ENCODE measurements at regions not wholly inside any gene's neighbourhood (a gene's known extent, or its start where the extent isn't known, plus 50 kb on each side); places are given as distances from the start of the nearest gene placed in this dataset.
A peak's percentile ranks its signal among the peaks of the same experiment; 100 is the strongest.

DNA sequence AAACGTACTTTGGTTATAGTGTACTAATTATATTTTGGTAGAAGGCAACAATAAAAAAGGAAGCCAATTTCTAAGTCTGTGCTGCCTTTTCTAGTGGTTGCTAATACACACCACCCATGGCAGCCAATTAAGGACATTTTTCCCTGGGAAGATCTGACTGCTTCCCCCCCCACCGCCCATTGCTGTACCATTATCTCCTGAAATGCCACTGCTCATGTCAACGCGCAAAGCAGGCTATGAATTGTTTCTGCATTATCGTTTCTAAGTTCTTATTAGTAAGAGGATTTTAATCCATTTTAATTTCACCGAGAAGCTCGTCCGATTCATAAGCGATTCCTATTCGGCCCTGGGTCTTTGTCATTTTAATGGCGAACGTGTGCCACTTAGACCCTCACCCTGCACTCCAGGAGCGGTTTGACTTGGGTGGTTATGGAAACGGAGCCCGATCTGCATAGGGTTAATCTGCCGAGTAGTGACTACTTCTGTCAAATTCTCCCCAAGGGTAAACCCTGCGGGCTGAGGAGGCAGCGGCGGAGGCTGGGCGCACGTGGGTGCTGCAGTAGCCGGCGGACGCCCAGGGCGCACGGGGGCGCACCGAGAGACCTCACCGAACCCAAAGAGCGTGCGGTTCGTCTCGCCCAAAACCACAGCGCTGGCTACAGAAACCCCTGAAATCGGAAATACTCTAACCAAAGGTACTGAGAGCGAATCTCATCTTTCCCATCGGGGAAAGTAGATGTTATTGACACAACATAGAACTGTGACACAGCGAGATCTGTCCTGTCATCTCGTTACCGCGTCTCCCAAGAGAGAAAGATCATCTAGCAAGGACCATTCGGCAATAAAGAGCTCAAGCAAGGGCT is 55.8 kb upstream of the SHC3 start:
- peak in 1 of 2 experiments; percentile 6 for DNase-seq

DNA sequence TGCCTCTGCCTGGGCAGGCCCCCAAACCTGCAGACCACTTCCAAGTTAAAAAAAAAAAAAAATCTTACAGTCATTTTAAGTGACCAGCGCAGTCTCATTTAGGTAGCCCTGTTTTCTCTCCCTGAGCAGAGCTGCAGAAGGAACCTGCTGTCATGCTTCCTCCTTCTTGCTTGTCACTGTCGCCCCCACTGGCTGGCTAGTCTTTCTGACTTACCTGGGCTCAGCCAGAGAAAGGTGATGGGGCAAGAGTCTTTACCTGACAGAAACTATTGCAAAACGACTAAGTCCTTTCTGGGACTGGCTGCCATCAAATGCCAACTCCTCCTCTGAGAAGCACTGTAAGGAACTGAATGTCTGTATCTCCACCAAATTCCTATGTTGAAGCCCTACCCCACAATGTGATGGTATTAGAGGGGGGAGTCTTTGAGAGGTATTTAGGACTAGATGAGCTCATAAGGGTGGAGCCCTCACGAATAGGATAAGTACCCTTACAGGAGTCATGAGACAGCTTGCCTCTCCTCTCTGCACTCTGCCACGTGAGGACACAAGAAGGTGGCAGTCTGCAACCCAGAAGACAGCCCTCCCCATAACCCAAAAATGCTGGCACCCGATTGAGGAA is 58.4 kb upstream of the SHC3 start:
- no peak for DNase-seq

DNA sequence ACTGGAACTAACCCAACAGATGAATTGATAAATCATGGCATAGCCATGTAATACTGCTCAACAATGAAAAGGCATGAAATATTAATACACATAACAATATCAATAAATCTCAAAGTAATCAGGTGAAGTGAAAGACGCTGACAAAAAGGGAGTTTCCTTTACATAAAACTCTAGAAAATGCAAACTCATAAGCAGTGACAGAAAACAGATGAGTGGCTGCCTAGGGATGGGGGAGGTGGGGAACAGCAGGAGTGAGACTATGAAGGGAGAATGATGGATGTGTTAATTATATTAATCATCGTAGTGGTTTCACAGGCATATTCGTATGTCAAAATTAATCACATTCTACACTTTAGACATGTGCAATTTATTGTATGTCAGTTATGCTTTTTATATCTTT is 59.8 kb upstream of the SHC3 start:
- DNase-seq: no peak

DNA sequence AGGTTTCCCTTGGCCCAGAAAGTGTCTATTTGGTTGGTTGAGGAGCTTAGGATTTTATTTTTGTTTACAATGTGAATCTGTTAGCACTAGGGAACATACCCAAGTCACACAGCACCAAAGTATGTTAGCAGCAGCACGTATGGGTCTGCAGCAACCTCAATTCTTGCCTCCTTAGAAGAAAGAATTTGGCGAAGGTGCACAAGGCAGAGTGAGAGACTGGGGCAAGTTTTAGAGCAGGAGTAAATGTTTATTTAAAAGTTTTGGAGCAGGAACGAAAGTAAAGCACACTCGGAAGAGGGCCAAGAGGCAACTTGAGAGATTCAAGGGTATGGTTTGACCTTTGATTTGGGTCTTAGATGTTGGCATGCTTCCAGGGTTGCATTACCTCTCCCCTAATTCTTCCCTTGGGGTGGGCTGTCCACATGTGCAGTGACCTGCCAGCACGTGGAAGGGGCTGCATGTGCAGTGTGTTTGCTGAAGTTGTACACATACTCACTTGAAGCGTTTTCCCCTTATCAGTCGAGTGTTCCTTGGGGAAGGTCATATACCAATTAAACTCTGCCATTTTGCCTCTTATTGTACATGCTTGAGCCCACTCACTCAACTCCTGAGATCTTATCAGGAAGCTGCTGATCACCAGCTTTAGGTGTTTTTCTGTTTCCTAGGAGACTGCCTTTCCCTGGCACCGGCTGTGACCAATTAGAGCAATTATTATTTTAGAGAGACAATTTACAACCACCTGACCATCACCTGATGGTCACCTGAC is 64.9 kb upstream of the SHC3 start:
- no peak for DNase-seq

DNA sequence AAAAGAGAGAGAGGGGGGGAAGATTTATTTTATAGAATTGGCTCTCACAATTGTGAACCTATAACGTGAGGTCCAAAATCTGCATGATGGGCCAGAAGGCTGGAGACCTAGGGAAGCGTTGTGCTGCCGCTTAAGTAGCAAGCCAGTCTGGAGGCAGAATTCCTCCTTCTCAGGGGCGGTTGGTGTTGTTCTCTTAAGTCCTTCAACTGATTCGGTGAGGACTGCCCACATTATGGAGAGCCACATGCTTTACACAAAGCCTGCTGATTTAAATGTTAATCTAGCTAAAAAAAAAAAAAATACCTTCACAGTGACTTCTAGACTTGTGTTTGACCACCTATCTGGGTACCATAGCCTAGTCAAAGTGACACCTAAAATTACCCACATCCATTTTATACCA is 64.2 kb upstream of the CKS2 start:
- no peak for DNase-seq

DNA sequence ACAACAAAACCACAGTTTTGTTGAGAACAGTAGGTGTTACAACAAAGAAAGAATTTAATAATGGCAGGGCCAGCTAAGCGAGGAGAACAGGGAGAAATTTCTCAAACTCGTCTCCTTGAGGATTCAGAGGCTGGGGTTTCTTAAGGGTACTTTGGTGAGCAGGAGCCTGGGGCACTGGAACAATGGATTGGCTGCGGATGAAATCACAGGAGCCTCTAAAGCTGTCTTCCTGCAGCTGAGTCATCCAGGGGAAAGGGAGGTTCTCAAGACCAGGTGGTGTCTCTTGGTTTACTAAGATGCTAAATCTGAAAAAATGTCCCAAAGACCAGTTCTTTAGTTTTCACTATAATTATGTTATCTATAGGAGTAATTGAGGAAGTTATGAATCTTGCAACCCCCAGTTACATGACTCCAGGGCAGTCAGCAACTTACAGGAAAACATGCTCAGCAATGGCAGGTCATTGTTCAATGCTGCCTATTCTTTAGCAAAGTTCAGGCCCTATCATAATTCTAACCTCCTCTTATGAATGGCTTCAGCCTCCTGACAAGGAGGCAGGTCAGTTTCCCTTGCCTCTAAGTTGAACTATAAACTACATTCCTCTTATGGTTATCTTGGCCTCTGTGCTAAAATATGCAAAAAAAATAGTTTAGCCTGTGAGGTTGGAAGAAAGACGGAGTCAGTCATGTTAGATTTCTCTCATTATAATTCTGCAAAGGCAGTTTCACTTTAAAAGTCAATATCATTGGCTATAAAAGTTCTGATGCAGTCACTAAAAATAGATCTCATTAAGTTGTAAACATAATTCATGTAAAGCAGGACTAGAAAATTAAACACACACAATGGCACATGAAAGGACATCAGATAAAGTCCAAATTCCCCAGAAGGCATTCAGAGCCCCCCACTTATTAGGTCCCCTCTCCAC is 63.3 kb upstream of the CKS2 start:
- no peak for DNase-seq

DNA sequence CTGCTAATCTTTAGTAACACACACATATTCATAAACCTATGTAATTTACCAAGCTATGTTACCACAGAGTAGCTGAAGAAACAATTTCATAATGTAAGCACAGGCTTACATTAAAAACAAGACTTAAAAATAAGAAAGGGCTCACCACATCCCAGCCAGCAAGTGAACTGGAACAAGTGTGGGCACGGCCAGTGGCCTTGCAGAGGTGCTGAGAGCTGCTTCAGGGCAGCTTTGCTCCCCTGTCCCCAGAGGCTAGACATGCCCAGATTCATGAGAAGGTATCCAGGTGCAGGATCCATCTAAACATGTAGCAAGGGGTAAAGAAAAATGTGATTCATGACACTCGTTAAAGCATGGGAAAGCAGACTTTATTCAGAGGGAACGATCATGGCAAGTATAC is 62.0 kb upstream of the CKS2 start:
- no peak for DNase-seq

DNA sequence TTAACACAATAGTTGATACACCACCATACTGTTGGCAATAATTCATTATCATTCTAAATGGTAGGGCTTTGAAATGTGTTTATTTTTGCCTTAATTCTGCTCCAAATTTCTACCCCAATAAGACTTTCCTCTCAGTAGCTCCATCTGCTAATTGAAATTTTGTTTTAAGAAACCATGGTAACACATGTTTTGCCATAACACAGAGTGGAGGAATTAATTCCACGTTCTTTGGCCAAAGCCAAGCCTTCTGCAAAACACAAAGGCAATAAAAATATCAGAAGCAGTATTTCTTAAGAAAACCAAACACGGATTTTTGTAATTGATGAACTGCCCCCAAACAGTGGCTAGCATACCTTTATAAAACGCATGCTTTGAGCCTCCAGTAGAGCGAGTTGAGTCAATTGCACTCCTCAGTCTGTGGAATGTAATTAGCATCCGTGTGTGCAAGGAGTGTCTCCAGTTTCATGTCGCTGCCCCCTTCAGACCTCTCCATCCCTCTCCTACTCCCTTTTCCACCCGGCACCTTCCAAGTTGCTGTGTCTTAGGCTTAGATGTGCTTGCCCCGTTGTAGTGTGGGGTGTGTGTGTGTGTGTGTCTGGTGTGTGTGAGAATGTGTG is 58.2 kb upstream of the CKS2 start:
- DNase-seq: no peak

DNA sequence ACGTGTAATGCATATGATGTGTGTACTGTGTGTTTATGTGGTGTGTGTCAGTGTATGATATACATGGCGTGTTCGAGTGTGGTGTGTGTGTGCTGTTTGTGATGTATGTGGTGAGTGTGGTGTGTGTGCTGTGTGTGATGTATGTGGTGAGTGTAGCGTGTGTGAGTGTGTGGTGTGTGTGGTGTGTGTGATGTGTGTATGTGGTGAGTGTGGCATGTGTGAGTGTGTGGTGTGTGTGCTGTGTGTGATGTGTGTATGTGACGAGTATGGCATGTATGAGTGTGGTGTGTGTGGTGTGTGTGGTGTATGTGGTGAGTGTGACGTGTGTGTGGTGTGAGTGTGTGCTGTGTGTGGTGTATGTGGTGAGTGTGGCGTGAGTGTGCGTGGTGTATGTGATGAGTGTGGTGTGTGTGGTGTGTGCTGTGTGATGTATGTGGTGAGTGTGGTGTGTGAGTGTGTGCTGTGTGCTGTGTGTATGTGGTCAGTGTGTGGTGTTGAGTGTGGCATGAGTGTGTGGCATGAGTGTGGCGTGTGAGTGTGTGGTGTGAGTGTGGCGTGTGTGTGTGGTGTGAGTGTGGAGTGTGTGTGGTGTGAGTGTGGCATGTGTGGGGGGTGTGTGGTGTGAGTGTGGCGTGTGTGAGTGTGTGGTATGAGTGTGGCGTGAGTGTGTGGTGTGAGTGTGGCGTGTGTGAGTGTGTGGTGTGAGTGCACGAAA is 56.8 kb upstream of the CKS2 start:
- DNase-seq: no peak

DNA sequence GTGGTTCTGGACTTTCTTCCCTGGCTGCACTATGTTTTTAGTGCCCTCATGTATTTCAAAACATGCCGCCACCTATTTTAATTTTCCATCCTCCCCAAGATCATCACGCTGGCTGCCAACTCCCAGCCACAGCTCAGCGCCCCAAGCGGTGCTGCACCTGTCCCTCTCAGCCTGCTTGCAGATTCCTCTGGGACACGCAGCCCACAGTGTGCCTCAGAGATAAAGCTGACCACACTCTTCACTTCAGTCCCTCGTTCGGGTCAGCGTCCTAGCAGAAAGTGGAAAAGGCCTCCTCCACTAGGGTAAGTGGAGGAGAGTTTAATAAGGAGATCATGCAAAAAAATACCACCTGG is 56.2 kb upstream of the CKS2 start:
- no peak for DNase-seq

DNA sequence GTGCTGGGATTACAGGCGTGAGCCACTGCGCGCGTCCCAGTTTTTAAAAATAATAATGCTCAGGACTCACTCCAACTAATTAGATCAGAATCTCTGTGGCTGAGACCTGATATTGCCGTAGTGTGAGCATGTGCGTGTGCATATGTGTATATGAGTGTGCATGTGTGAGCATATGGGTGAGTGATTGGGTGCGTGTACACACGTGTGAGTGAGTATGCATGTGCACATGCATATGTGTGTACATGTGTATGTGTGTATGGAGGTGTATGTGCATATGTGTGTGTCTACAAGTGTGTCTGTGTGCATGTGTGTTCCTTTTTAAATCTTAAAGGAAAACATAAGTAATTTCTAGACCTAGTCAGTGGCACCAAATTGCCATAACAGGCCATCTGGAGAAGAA is 54.8 kb upstream of the CKS2 start:
- no peak for DNase-seq

DNA sequence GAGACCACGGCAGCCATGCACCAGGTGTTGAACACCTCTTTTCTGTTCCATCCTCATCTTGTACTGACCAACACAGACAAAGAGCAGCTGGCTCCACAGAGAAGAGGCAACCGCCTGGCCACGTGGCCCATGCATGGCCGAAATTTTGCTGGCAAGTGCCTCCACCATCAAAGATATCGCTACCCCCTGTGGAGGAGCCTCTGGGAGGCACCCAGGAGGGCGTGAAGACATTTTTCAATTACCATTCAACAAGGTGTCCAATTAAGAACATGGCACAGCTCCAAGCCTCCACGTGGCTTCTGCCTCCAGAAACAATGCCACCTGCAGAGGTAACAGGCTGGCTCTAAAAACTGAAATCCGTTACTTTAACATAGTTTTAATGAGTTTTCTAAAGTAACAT is 54.4 kb upstream of the CKS2 start:
- no peak for DNase-seq

DNA sequence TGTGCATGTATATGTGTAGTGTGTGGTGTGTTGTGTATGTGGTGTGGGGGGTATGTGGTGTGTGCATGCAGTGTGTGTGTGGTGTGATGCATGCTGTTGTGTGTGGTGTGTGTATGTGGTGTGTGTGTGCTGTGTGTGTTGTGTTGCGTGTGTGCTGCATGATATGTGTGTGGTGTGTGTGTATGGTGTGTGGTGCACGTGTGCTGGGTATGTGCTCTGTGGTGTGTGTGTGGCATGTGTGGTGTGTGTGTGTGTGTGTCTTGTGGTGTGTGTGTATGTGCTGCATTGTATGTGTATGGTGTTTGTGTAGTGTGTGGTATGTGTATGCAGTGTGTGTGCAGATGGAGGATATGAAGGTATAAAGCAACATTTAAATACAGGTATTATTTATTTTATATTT is 50.5 kb upstream of the CKS2 start:
- DNase-seq: no peak
